GM18907 (cell line): ENCODE measurements at regions not wholly inside any gene's neighbourhood (a gene's known extent, or its start where the extent isn't known, plus 50 kb on each side); places are given as distances from the start of the nearest gene placed in this dataset.
"Not testable (repeated sequence)": the region's sequence is repeated elsewhere in the genome, so short reads cannot be mapped to it uniquely, and the experiment has no call there.

Source experiments
- ATAC-seq: cut with Tn5 transposase; IDR thresholded peaks from one replicate; pipeline ENCODE4 v1.9.1; 2021; ENCODE audit warnings: mild to moderate bottlenecking, moderate library complexity; ENCODE audit not compliant: unreplicated experiment

GRCh38 chr6:121901432-121901831 is 466.0 kb downstream of the GJA1 start:
- ATAC-seq: no peak

- no peak for ATAC-seq
Observed at GRCh38 chr6:121904559-121904958, 469.1 kb downstream of the GJA1 start.

GRCh38 chr6:121912905-121913304 is 477.5 kb downstream of the GJA1 start:
- no peak for ATAC-seq

GRCh38 chr6:121917263-121917829 is 481.9 kb downstream of the GJA1 start:
- no peak for ATAC-seq

- no peak for ATAC-seq
Observed at GRCh38 chr6:121917834-121918559, 481.5 kb upstream of the HSF2 start.

- ATAC-seq: no peak
Observed at GRCh38 chr6:121920616-121921015, 478.8 kb upstream of the HSF2 start.

GRCh38 chr6:121925024-121925423 is 474.4 kb upstream of the HSF2 start:
- ATAC-seq: no peak

GRCh38 chr6:121925534-121926255 is 473.8 kb upstream of the HSF2 start:
- no peak for ATAC-seq

- no peak for ATAC-seq
Observed at GRCh38 chr6:121929301-121929700, 470.2 kb upstream of the HSF2 start.

- ATAC-seq: no peak
Observed at GRCh38 chr6:121932076-121932991, 467.1 kb upstream of the HSF2 start.

GRCh38 chr6:121934451-121934850 is 465.0 kb upstream of the HSF2 start:
- no peak for ATAC-seq

- ATAC-seq: no peak
Observed at GRCh38 chr6:121940728-121941127, 458.7 kb upstream of the HSF2 start.

- ATAC-seq: no peak
Observed at GRCh38 chr6:121944354-121944753, 455.1 kb upstream of the HSF2 start.

- no peak for ATAC-seq
Observed at GRCh38 chr6:121951123-121951522, 448.3 kb upstream of the HSF2 start.

GRCh38 chr6:121951918-121952379 is 447.5 kb upstream of the HSF2 start:
- ATAC-seq: no peak

- ATAC-seq: not testable (repeated sequence)
Observed at GRCh38 chr6:121955401-121955800, 444.1 kb upstream of the HSF2 start.

GRCh38 chr6:121956782-121957181 is 442.7 kb upstream of the HSF2 start:
- no peak for ATAC-seq

GRCh38 chr6:121959501-121959900 is 440.0 kb upstream of the HSF2 start:
- no peak for ATAC-seq

- ATAC-seq: no peak
Observed at GRCh38 chr6:121961619-121962125, 437.8 kb upstream of the HSF2 start.

- ATAC-seq: no peak
Observed at GRCh38 chr6:121963826-121964225, 435.6 kb upstream of the HSF2 start.

- no peak for ATAC-seq
Observed at GRCh38 chr6:121965739-121966138, 433.7 kb upstream of the HSF2 start.
